GM21390 (cell line): ENCODE measurements at regions not wholly inside any gene's neighbourhood (a gene's known extent, or its start where the extent isn't known, plus 50 kb on each side); places are given as distances from the start of the nearest gene placed in this dataset.

ENCODE experiments used
- ATAC-seq: cut with Tn5 transposase; IDR thresholded peaks from one replicate; pipeline ENCODE4 v1.9.1; 2021; ENCODE audit not compliant: unreplicated experiment

- no peak for ATAC-seq
Observed at GRCh38 chr22:49532869-49533802, 294.5 kb downstream of the BRD1 start.

DNA sequence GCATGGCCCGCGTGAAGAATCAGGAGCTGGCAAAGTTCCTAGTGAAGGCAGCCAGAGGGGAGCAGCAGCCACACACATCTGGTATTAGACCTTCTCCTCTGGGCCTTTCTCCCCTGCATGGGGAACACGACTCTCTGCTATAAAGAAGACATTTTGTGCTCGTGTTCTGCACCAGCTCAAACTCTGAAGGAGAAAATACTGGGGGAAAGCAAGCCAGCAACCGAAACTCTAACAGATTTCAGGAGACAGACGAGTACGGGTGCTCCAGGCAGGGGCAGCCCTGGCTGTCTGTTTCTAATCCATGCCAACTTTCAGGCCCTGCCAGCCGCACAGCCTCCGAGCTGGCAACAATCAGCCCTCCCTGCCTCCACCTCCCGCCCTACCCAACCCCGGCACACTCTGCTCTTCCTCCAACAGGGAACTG lies 296.3 kb downstream of the BRD1 start:
- no peak for ATAC-seq

GRCh38 chr22:49530671-49531367 lies 296.9 kb downstream of the BRD1 start:
- ATAC-seq = no peak

DNA sequence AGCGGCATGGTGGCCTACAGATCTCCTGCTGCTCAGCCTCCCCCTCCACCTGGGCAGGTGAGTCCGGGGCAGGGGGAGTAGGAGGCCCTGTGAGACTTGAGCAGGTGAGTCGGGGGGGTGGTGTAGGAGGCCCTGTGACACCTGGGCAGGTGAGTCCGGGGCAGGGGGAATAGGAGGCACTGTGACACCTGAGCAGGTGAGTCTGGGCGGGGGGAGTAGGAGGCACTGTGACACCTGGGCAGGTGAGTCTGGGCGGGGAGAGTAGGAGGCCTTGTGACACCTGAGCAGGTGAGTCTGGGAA lies 299.3 kb downstream of the BRD1 start:
- no peak for ATAC-seq

- ATAC-seq = no peak
Observed at GRCh38 chr22:49527611-49528419, 299.9 kb downstream of the BRD1 start.

DNA sequence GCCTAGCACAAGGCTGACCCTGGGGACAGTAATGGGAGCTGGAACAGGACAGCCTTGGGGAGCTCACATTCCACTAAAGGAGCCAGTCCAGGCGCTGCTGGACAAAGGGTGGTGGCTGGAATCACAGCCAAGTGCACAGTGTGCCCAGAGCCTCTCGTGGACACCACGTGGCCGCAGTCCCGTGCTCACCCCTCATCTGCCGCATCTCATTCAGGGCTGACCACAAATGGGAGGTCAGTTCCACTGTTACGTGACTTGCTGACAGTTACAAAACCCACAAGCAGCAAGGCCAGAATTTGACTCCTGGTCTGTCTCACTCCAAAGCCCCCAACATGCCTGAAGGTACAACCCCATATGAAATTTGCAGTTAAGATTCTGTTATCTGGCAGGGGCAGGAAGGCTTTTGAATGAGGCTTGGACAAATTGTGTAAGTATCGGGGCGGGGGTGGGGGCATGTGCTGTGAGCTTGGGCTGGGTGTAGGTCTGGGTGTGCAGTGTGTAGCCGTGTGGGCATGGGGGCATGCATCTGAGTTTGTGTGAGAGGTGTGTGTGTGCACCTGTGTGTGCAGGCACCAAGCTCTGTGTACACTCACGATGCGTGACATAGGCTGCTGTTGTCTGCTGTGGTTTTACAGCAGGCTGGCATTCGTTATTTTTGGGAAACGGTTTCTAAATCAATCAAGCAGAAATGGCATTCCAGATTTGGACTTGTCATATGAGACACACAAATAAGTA lies 301.7 kb downstream of the BRD1 start:
- ATAC-seq = no peak

DNA sequence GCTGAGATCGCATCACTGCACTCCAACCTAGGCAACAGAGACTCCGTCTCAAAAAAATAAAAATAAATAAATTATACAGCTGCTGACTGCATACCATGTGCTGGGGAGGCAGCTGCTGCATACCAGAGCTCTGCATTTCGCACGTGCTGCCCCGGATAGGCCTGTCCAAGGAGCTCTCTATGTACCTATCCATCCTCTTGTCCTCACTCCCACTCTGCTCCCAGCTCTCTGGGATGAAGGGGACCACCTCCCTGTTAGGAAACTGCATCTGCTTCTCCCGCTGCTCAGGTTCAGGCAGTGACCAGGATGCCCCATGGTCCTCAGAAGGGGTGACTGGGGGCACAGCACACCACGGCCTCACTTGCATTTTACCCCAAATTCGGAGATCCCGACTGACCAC lies 302.3 kb downstream of the BRD1 start:
- ATAC-seq = no peak

- no peak for ATAC-seq
Observed at GRCh38 chr22:49524362-49524761, 303.3 kb downstream of the BRD1 start.

GRCh38 chr22:49523374-49524008 lies 304.2 kb downstream of the BRD1 start:
- ATAC-seq = no peak

GRCh38 chr22:49522582-49523373 lies 304.9 kb downstream of the BRD1 start:
- no peak for ATAC-seq

DNA sequence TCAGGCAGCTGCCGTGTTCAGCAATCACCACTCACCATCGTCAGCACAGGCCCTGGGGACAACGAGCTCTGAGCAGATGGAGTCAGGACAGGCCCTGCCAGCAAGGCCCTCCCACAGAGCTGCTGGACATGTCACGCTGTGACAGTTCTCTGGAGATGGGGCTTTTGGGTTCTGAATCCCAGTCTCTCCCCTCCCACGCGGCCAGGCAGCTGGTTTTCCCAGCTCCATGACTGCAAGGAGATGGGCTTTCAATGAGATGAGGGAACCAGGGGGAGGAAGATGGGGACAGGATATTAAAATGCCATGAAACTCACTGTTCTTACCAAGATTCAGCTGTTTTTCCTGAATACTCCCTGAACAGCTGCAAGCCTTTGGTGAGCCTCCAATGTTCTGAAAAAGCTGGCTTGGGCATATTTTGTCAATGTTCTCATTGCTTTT lies 305.9 kb downstream of the BRD1 start:
- ATAC-seq = no peak

GRCh38 chr22:49519117-49519737 lies 308.4 kb downstream of the BRD1 start:
- no peak for ATAC-seq

GRCh38 chr22:49518436-49518970 lies 309.2 kb downstream of the BRD1 start:
- no peak for ATAC-seq

DNA sequence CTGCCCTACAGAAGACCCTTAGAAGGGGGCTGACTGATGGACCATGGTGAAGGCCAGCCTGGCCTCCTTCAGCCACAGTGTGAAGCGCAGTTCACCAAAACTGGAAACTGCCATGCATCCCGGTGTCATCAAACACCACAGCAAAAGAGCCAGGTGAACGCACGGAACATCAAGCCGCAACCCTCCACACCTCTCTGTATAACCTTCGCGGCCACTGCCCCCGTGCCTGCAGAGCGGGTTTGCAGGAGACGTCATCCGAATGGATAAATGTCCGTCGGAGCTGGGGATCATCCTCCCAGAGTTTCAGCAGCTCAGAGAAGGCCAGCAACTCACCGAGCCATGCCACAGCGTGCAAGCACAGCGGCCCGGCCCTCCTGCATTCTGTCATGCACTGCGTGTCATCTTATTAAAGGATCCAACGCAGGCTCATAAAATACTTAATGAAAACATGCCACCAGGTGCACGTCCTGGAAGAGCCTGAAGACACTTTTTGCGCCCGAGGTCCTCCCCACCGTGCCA lies 309.9 kb downstream of the BRD1 start:
- no peak for ATAC-seq

- ATAC-seq = no peak
Observed at GRCh38 chr22:49517211-49517610, 310.5 kb downstream of the BRD1 start.

DNA sequence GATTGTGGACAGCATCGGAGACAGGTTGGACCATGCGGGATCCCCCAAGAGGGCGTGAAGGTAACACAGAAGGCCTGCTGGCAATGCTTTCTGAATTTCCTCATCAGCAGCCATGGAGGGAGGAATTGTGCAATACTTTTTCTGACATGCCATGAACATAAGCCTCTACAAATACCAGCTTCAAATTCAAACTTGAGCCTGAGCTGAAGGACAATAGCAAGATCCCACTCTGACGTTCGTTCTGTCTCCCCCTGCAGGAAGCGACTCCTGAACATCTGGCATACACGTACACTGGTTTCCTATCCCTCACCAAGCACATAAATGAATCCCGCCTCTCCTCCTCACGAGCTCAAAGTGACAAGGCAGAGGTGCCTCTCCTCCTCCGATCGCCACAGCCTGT lies 312.2 kb downstream of the BRD1 start:
- ATAC-seq = no peak

DNA sequence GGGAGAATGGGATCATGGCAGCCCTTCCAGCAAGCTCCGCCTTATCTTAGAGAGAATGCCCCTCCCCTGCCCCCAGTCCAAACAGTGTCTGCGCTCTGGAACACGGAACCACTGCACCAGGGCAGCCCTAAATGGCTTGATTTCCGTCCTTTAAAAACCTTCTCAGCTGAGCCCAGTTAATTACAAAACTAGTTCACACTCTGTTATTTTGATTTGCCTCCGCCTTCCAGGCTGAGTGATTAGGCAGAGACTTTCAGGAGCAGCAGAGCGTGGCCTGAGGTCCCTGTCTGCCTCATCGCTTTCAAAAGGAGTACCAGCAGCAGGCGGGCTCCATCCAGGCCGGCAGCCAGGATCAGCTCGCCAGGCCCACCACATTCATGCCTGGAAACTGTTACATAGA lies 313.0 kb downstream of the BRD1 start:
- no peak for ATAC-seq

DNA sequence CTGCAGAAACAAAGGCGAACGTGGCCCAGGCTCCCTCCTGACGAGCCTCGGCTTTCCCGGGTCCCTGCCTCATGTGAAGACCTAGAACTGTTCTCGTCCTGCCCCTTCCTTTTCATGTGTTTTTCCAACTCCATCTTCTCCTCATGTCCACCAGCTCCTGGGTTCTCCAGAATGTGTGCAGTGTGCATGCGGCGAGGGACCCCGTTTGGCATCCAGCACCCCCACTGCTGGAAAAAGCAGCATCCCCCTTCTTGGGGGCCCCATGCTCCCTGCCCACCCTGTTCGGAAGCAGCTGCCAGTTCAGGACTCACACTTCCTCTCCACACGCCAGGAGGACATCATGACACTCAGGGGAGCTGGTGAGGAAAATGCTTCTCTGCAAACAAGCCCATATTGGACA lies 313.5 kb downstream of the BRD1 start:
- ATAC-seq = no peak
